Transverse colon (tissue), 4 donors: ENCODE measurements at regions not wholly inside any gene's neighbourhood (a gene's known extent, or its start where the extent isn't known, plus 50 kb on each side); places are given as distances from the start of the nearest gene placed in this dataset.

Experiments
- POLR2AphosphoS5 ChIP-seq, 3 donors: sonication (generic); formaldehyde crosslinking; IDR thresholded peaks; one replicate each; pipeline ENCODE4 v1.6.1; 2016; ENCODE audit warnings: antibody characterized with exemption in 3 of 3
- TF ChIP-seq, protein P1 (sequence below), 5 experiments: fragments of 200-600 bp in 3 of 5; fragments of 450-650 bp in 2 of 5; sonication (generic) in 3 of 5; IDR thresholded peaks; 1 replicate in 2 of 5; 2 replicates in 3 of 5; pipeline ENCODE4 v1.5.1; 2016 to 2017; ENCODE audit warnings: antibody characterized with exemption in 5 of 5, inconsistent platforms in 3 of 5, mild to moderate bottlenecking in 2 of 5, moderate library complexity in 1 of 5

DNA sequence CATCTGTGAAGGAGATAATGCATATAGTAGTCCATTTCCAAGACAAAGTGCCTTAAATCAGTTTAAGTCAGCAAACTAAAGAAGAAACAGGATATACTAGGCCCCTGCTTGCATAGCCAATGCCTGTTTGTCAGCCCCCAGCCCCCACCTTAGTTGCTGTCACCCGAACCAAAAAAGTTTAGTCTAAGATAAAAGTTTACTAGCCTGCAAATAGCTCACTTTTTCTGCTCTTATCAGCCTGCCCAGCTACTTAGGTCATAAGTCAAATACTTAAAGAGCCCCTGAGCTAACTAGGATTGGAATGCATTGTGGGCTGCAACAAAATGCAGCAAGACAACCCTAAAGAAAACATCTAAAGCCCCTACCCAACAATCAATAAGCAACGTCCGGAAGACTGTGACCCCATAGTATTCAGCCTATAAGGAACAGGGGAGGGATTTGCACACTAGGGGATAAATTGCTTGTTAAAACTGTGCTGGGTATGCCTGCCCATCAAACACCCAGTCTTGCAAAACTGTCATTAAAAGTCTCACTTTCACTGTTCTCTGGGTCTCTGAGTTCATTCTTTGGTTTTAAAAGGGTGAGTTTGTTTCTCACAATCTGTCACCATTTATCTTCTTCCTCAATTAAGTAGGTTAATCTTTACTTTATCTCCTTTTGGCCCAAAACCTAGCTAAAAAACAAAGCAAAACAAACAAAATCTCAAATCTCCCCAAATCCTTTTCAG is 92.4 kb upstream of the CEP78 start:
- TF ChIP-seq, protein P1, sequence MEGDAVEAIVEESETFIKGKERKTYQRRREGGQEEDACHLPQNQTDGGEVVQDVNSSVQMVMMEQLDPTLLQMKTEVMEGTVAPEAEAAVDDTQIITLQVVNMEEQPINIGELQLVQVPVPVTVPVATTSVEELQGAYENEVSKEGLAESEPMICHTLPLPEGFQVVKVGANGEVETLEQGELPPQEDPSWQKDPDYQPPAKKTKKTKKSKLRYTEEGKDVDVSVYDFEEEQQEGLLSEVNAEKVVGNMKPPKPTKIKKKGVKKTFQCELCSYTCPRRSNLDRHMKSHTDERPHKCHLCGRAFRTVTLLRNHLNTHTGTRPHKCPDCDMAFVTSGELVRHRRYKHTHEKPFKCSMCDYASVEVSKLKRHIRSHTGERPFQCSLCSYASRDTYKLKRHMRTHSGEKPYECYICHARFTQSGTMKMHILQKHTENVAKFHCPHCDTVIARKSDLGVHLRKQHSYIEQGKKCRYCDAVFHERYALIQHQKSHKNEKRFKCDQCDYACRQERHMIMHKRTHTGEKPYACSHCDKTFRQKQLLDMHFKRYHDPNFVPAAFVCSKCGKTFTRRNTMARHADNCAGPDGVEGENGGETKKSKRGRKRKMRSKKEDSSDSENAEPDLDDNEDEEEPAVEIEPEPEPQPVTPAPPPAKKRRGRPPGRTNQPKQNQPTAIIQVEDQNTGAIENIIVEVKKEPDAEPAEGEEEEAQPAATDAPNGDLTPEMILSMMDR (IDR thresholded peaks at IDR 0.05): no peak
- no peak for TF ChIP-seq POLR2AphosphoS5 (IDR thresholded peaks at IDR 0.05)
